Loucy (cell line): ENCODE measurements at regions not wholly inside any gene's neighbourhood (a gene's known extent, or its start where the extent isn't known, plus 50 kb on each side); places are given as distances from the start of the nearest gene placed in this dataset.

Source experiments
- H2AFZ ChIP-seq: fragments of 200-600 bp; sonication (generic); 2 replicates; pipeline ENCODE4 v1.6.0; 2016; ENCODE audit warnings: antibody characterized with exemption, mild to moderate bottlenecking, low read length, moderate library complexity
- H3F3A ChIP-seq: fragments of 200-600 bp; 2 replicates; pipeline ENCODE4 v1.6.0; 2016; ENCODE audit warnings: antibody characterized with exemption, low read depth, mild to moderate bottlenecking
- H3K27me3 ChIP-seq: fragments of 200-600 bp; sonication (generic); 2 replicates; pipeline ENCODE4 v1.6.1; 2014; ENCODE audit warnings: low read length, mild to moderate bottlenecking; ENCODE audit not compliant: insufficient read depth, poor library complexity, severe bottlenecking
- H3K36me3 ChIP-seq: fragments of 200-600 bp; sonication (generic); 2 replicates; pipeline ENCODE4 v1.6.1; 2016; ENCODE audit warnings: low read length; ENCODE audit not compliant: insufficient read depth
- H3K4me1 ChIP-seq: fragments of 200-600 bp; sonication (generic); 2 replicates; pipeline ENCODE4 v1.5.1; 2014; ENCODE audit warnings: low read length, mild to moderate bottlenecking; ENCODE audit not compliant: insufficient read depth, poor library complexity, severe bottlenecking
- H3K4me2 ChIP-seq: fragments of 200-600 bp; sonication (generic); 2 replicates; pipeline ENCODE4 v1.6.0; 2014; ENCODE audit warnings: antibody characterized with exemption, low read length, low read depth, mild to moderate bottlenecking; ENCODE audit not compliant: poor library complexity, severe bottlenecking
- H3K4me3 ChIP-seq: fragments of 200-600 bp; sonication (generic); 2 replicates; pipeline ENCODE4 v1.5.1; 2014; ENCODE audit warnings: low read length, mild to moderate bottlenecking, mixed read lengths; ENCODE audit not compliant: poor library complexity, severe bottlenecking
- H3K79me2 ChIP-seq: fragments of 200-600 bp; sonication (generic); 2 replicates; pipeline ENCODE4 v1.6.1; 2014; ENCODE audit warnings: low read length; ENCODE audit not compliant: insufficient read depth
- H3K9ac ChIP-seq: fragments of 200-600 bp; sonication (generic); 2 replicates; pipeline ENCODE4 v1.6.0; 2014; ENCODE audit warnings: mild to moderate bottlenecking, low read depth, low read length, moderate library complexity; ENCODE audit not compliant: poor library complexity, severe bottlenecking
- H3K9me2 ChIP-seq: fragments of 200-600 bp; sonication (generic); replicated peaks from 2 replicates; pipeline ENCODE4 v1.6.1; 2016; ENCODE audit warnings: low read depth, low read length, mixed read lengths
- H3K9me3 ChIP-seq: fragments of 200-600 bp; sonication (generic); 2 replicates; pipeline ENCODE4 v1.6.1; 2014; ENCODE audit warnings: mild to moderate bottlenecking, antibody characterized with exemption, low read length, low read depth; ENCODE audit not compliant: insufficient read depth
- H4K20me1 ChIP-seq: fragments of 200-600 bp; sonication (generic); 2 replicates; pipeline ENCODE4 v1.6.0; 2014; ENCODE audit warnings: antibody characterized with exemption, low read length, mild to moderate bottlenecking; ENCODE audit not compliant: insufficient read depth, poor library complexity, severe bottlenecking
- CTCF ChIP-seq: fragments of 200-600 bp; sonication (generic); conservative IDR thresholded peaks from 2 replicates; pipeline ENCODE4 v1.5.1; 2014; ENCODE audit warnings: mild to moderate bottlenecking, antibody characterized with exemption, low read length
- EZH2phosphoT487 ChIP-seq: fragments of 200-600 bp; IDR thresholded peaks from 2 replicates; pipeline ENCODE4 v1.6.1; 2018; ENCODE audit warnings: antibody characterized with exemption, mild to moderate bottlenecking, moderate library complexity, borderline replicate concordance

- no peak overlapping the region for H3K4me2 ChIP-seq
- no peaks in the 10 kb centered on the region for H3K36me3 ChIP-seq
- no peak overlapping the region for H3K4me3 ChIP-seq
- H3K9me2 ChIP-seq = no peaks in the 10 kb centered on the region
- H3K27me3 ChIP-seq = no peaks in the 10 kb centered on the region
- TF ChIP-seq EZH2phosphoT487 (no peak), CTCF (no peak)
- no peaks in the 10 kb centered on the region for H4K20me1 ChIP-seq
- no peaks in the 10 kb centered on the region for H3K79me2 ChIP-seq
- H3K4me1 ChIP-seq = no peaks in the 10 kb centered on the region
- no peak overlapping the region for H2AFZ ChIP-seq
- no peak overlapping the region for H3K9ac ChIP-seq
- no peaks in the 10 kb centered on the region for H3K9me3 ChIP-seq
- H3F3A ChIP-seq = no peaks in the 10 kb centered on the region
Measured at GRCh38 chr3:86634361-86634760, 356.6 kb downstream of the VGLL3 start.

GRCh38 chr3:86629511-86629910 is 361.4 kb downstream of the VGLL3 start:
- H3K9me2 ChIP-seq = no peaks in the 10 kb centered on the region
- no peaks in the 10 kb centered on the region for H3K79me2 ChIP-seq
- H3K4me3 ChIP-seq = no peak overlapping the region
- no peaks in the 10 kb centered on the region for H4K20me1 ChIP-seq
- no peaks in the 10 kb centered on the region for H3K9me3 ChIP-seq
- H2AFZ ChIP-seq = no peak overlapping the region
- no peaks in the 10 kb centered on the region for H3F3A ChIP-seq
- TF ChIP-seq EZH2phosphoT487 = no peak
- TF ChIP-seq CTCF = no peak
- H3K4me2 ChIP-seq = no peak overlapping the region
- no peak overlapping the region for H3K9ac ChIP-seq
- H3K36me3 ChIP-seq = no peaks in the 10 kb centered on the region
- H3K4me1 ChIP-seq = no peaks in the 10 kb centered on the region
- no peaks in the 10 kb centered on the region for H3K27me3 ChIP-seq

DNA sequence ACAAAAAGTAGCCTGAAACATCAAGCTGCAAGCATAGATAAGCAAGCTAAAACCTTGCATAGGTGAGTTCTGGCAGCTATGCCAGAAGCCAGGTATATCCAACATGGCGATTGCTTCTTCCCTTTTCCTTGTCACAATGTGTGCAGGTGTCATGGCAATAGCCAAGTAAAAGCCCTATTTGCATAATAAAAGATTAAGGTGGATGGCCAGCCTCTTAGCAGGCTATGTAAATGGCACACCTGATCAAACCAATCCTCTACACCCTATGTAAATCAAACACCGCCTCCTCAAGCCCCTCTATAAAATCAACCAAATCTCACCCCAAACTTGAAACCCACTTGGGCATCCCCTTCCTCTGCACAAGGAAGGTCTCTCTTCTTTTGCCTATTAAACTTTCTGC is 366.8 kb downstream of the VGLL3 start:
- H3K4me3 ChIP-seq = no peak overlapping the region
- no peak overlapping the region for H2AFZ ChIP-seq
- H3K4me1 ChIP-seq = no peaks in the 10 kb centered on the region
- H3F3A ChIP-seq = no peaks in the 10 kb centered on the region
- H3K27me3 ChIP-seq = no peaks in the 10 kb centered on the region
- no peaks in the 10 kb centered on the region for H4K20me1 ChIP-seq
- no peaks in the 10 kb centered on the region for H3K9me2 ChIP-seq
- H3K9ac ChIP-seq = no peak overlapping the region
- TF ChIP-seq EZH2phosphoT487 (no peak), CTCF (no peak)
- H3K79me2 ChIP-seq = no peaks in the 10 kb centered on the region
- H3K36me3 ChIP-seq = no peaks in the 10 kb centered on the region
- no peaks in the 10 kb centered on the region for H3K9me3 ChIP-seq
- no peak overlapping the region for H3K4me2 ChIP-seq
